ENCODE measurements at regions not wholly inside any gene's neighbourhood (a gene's known extent, or its start where the extent isn't known, plus 50 kb on each side); places are given as distances from the start of the nearest gene placed in this dataset.

DNA sequence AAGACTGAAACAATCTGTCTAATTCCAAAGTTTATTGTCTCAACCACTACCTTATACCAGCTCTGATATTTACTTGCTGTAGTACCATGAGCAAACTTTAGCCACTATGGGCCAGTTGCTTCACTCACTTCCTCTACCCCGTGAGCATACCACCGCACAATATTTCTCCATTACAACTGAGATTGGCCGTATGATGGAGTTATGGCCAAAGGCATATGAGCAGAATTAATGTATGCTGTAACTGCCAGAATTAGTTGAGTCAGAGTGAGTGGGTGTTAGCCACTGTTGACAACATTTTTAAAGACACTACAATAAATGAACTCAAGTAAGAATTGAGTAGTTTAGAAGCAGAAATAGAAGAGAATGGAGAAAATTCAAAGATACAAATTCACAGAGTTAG is 69.7 kb downstream of the LRATD1 start:
- TF ChIP-seq CREB1 (IDR thresholded peaks at IDR 0.05; ENCODE audit: low read depth) (no peak), FOXM1 (IDR thresholded peaks at IDR 0.05; ENCODE audit: borderline replicate concordance, low read depth) (no peak), CEBPB (IDR thresholded peaks at IDR 0.05) (no peak), EGR1 (IDR thresholded peaks at IDR 0.05) (no peak), YY1 (IDR thresholded peaks at IDR 0.05; ENCODE audit: low read depth) (no peak), ZBTB7A (IDR thresholded peaks at IDR 0.05; ENCODE audit: low read depth) (no peak), RAD21 (IDR thresholded peaks at IDR 0.05; ENCODE audit: low read depth) (no peak), NFIC (IDR thresholded peaks at IDR 0.05) (no peak), EP300 (IDR thresholded peaks at IDR 0.05; ENCODE audit: borderline replicate concordance) (no peak), TCF12 (IDR thresholded peaks at IDR 0.05; ENCODE audit: low read depth) (no peak), TAF1 (IDR thresholded peaks at IDR 0.05; ENCODE audit: low read depth) (no peak), TEAD4 (IDR thresholded peaks at IDR 0.05) (no peak)
- TF ChIP-seq, protein P1, sequence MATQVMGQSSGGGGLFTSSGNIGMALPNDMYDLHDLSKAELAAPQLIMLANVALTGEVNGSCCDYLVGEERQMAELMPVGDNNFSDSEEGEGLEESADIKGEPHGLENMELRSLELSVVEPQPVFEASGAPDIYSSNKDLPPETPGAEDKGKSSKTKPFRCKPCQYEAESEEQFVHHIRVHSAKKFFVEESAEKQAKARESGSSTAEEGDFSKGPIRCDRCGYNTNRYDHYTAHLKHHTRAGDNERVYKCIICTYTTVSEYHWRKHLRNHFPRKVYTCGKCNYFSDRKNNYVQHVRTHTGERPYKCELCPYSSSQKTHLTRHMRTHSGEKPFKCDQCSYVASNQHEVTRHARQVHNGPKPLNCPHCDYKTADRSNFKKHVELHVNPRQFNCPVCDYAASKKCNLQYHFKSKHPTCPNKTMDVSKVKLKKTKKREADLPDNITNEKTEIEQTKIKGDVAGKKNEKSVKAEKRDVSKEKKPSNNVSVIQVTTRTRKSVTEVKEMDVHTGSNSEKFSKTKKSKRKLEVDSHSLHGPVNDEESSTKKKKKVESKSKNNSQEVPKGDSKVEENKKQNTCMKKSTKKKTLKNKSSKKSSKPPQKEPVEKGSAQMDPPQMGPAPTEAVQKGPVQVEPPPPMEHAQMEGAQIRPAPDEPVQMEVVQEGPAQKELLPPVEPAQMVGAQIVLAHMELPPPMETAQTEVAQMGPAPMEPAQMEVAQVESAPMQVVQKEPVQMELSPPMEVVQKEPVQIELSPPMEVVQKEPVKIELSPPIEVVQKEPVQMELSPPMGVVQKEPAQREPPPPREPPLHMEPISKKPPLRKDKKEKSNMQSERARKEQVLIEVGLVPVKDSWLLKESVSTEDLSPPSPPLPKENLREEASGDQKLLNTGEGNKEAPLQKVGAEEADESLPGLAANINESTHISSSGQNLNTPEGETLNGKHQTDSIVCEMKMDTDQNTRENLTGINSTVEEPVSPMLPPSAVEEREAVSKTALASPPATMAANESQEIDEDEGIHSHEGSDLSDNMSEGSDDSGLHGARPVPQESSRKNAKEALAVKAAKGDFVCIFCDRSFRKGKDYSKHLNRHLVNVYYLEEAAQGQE (IDR thresholded peaks at IDR 0.05; ENCODE audit: low read depth) = no peak
- TF ChIP-seq, protein P2, sequence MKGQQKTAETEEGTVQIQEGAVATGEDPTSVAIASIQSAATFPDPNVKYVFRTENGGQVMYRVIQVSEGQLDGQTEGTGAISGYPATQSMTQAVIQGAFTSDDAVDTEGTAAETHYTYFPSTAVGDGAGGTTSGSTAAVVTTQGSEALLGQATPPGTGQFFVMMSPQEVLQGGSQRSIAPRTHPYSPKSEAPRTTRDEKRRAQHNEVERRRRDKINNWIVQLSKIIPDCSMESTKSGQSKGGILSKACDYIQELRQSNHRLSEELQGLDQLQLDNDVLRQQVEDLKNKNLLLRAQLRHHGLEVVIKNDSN (IDR thresholded peaks at IDR 0.05) = no peak
- TF ChIP-seq, protein P3, sequence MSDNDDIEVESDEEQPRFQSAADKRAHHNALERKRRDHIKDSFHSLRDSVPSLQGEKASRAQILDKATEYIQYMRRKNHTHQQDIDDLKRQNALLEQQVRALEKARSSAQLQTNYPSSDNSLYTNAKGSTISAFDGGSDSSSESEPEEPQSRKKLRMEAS (IDR thresholded peaks at IDR 0.05) = no peak

DNA sequence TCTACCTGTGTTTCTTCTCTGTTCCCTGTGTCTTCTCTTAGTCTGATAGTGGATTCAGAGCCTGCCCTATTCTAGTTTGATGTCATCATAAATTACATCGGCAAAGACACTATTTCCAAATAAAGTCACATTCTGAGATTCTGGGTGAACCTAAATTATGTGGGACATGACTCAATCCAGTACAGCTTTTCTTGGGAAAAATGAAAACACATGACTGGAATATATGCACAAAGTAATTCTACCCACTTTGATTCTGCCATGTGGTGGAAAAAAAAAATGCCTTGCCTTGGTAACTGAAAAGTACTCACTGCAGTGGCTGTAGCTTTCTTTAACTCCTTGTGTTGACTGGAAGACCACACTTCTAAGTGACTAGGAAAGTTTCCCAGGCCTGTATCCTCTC is 73.7 kb downstream of the LRATD1 start:
- TF ChIP-seq EGR1 (IDR thresholded peaks at IDR 0.05) (no peak), TAF1 (IDR thresholded peaks at IDR 0.05; ENCODE audit: low read depth) (no peak), YY1 (IDR thresholded peaks at IDR 0.05; ENCODE audit: low read depth) (no peak), EP300 (IDR thresholded peaks at IDR 0.05; ENCODE audit: borderline replicate concordance) (no peak), ZBTB7A (IDR thresholded peaks at IDR 0.05; ENCODE audit: low read depth) (no peak), RAD21 (IDR thresholded peaks at IDR 0.05; ENCODE audit: low read depth) (no peak), TEAD4 (IDR thresholded peaks at IDR 0.05) (no peak), CEBPB (IDR thresholded peaks at IDR 0.05) (no peak), FOXM1 (IDR thresholded peaks at IDR 0.05; ENCODE audit: borderline replicate concordance, low read depth) (no peak), CREB1 (IDR thresholded peaks at IDR 0.05; ENCODE audit: low read depth) (no peak), NFIC (IDR thresholded peaks at IDR 0.05) (no peak)
- TF ChIP-seq, protein P2 (IDR thresholded peaks at IDR 0.05) = no peak
- TF ChIP-seq, protein P3 (IDR thresholded peaks at IDR 0.05) = no peak

DNA sequence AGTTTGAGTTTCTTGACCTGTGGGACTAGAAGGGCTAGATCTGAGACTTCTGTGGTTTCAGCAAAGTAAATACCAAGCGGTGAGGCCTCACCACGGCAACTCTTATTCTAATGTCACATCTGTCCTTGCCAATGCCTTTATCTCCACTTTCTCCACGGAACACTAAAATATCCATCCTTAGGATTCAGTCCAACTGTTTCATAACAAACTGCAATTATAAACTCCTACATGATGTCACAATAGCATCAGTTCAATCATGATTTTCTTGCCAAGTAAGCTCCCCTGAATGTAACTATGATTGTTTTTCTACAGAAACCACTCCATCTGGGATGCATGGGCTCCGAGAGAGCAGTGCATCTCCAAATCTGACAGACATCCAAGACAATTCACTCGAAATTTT is 79.6 kb downstream of the LRATD1 start:
- TF ChIP-seq CREB1 (IDR thresholded peaks at IDR 0.05; ENCODE audit: low read depth) = no peak
- no peak for TF ChIP-seq TAF1 (IDR thresholded peaks at IDR 0.05; ENCODE audit: low read depth)
- no peak for TF ChIP-seq FOXM1 (IDR thresholded peaks at IDR 0.05; ENCODE audit: borderline replicate concordance, low read depth)
- TF ChIP-seq YY1 (IDR thresholded peaks at IDR 0.05; ENCODE audit: low read depth) = no peak
- TF ChIP-seq TCF12 (IDR thresholded peaks at IDR 0.05; ENCODE audit: low read depth) = no peak
- TF ChIP-seq RAD21 (IDR thresholded peaks at IDR 0.05; ENCODE audit: low read depth) = no peak
- no peak for TF ChIP-seq CEBPB (IDR thresholded peaks at IDR 0.05)
- no peak for TF ChIP-seq EGR1 (IDR thresholded peaks at IDR 0.05)
- TF ChIP-seq, protein P1 (IDR thresholded peaks at IDR 0.05; ENCODE audit: low read depth) = no peak
- TF ChIP-seq, protein P2 (IDR thresholded peaks at IDR 0.05) = no peak
- no peak for TF ChIP-seq TEAD4 (IDR thresholded peaks at IDR 0.05)
- TF ChIP-seq EP300 (IDR thresholded peaks at IDR 0.05; ENCODE audit: borderline replicate concordance) = no peak
- no peak for TF ChIP-seq NFIC (IDR thresholded peaks at IDR 0.05)
- no peak for TF ChIP-seq ZBTB7A (IDR thresholded peaks at IDR 0.05; ENCODE audit: low read depth)
- TF ChIP-seq, protein P3 (IDR thresholded peaks at IDR 0.05) = no peak

DNA sequence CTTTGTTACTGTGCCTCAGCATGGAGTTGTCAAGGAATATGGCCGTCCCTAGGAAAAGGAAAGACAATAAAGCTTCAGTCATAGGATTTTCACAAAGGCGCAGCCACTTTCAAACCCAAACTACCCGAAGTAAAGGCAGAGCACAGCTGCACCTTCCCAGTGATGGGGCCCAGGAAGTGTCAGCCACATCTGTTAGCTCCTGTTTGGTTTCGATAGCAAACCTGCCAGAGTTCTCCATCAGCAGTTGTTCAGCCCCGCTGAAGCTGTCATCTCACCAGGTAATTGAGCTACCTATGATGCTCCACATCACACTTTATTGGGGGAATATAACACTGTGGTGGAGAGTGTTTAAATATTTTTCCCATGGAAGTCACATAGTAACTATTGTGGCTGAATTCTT is 80.7 kb downstream of the LRATD1 start:
- TF ChIP-seq CEBPB (IDR thresholded peaks at IDR 0.05) = no peak
- TF ChIP-seq EP300 (IDR thresholded peaks at IDR 0.05; ENCODE audit: borderline replicate concordance) = no peak
- no peak for TF ChIP-seq RAD21 (IDR thresholded peaks at IDR 0.05; ENCODE audit: low read depth)
- no peak for TF ChIP-seq FOXM1 (IDR thresholded peaks at IDR 0.05; ENCODE audit: borderline replicate concordance, low read depth)
- TF ChIP-seq, protein P3 (IDR thresholded peaks at IDR 0.05) = no peak
- TF ChIP-seq TEAD4 (IDR thresholded peaks at IDR 0.05) = no peak
- no peak for TF ChIP-seq CREB1 (IDR thresholded peaks at IDR 0.05; ENCODE audit: low read depth)
- TF ChIP-seq EGR1 (IDR thresholded peaks at IDR 0.05) = no peak
- TF ChIP-seq, protein P2 (IDR thresholded peaks at IDR 0.05) = no peak
- TF ChIP-seq, protein P1 (IDR thresholded peaks at IDR 0.05; ENCODE audit: low read depth) = no peak
- TF ChIP-seq NFIC (IDR thresholded peaks at IDR 0.05) = no peak
- TF ChIP-seq TCF12 (IDR thresholded peaks at IDR 0.05; ENCODE audit: low read depth) = no peak
- no peak for TF ChIP-seq ZBTB7A (IDR thresholded peaks at IDR 0.05; ENCODE audit: low read depth)
- no peak for TF ChIP-seq YY1 (IDR thresholded peaks at IDR 0.05; ENCODE audit: low read depth)
- TF ChIP-seq TAF1 (IDR thresholded peaks at IDR 0.05; ENCODE audit: low read depth) = no peak
